ENCODE measurements at regions not wholly inside any gene's neighbourhood (a gene's known extent, or its start where the extent isn't known, plus 50 kb on each side); places are given as distances from the start of the nearest gene placed in this dataset.

GRCh38 chr14:89628521-89628920 is 211.5 kb upstream of the FOXN3 start:
- no peak overlapping the region for H3K18ac ChIP-seq (ENCODE audit: low read length)
- WGBS (ENCODE audit: extremely low coverage, insufficient coverage, low lambda C conversion rate): no CpG with 5 or more reads among the region's 4 CpGs
- no peak for DNase-seq
- H2BK15ac ChIP-seq (replicated peaks; ENCODE audit: low read depth): no peak overlapping the region
- H3K27ac ChIP-seq (ENCODE audit: low read depth, low read length): no peak overlapping the region
- no peak overlapping the region for H3K4me3 ChIP-seq (ENCODE audit: low read length)
- no peak overlapping the region for H4K5ac ChIP-seq (ENCODE audit: low read length)
- no peaks in the 10 kb centered on the region for H3K27me3 ChIP-seq (ENCODE audit: insufficient read depth, low read length, poor library complexity)
- no peak overlapping the region for H3K4me2 ChIP-seq (ENCODE audit: low read length)
- no peak overlapping the region for H3K23ac ChIP-seq (ENCODE audit: low read length)
- H3K79me2 ChIP-seq (ENCODE audit: control insufficient read depth, insufficient read depth, low read length): no peaks in the 10 kb centered on the region
- no peak overlapping the region for H3K56ac ChIP-seq (ENCODE audit: low read length)
- no peaks in the 10 kb centered on the region for H3K36me3 ChIP-seq (ENCODE audit: control insufficient read depth, insufficient read depth, low read length)
- H4K8ac ChIP-seq (ENCODE audit: low read depth, low read length): no peak overlapping the region
- H3K79me1 ChIP-seq (ENCODE audit: low read length): no peaks in the 10 kb centered on the region
- no peak overlapping the region for H2BK120ac ChIP-seq (ENCODE audit: low read depth, low read length)
- H3K4ac ChIP-seq (ENCODE audit: low read depth, low read length): no peak overlapping the region
- H2AK5ac ChIP-seq (ENCODE audit: low read length): no peak overlapping the region
- H3K9ac ChIP-seq (ENCODE audit: low read length): no peak overlapping the region
- no peaks in the 10 kb centered on the region for H3K4me1 ChIP-seq (ENCODE audit: control insufficient read depth, low read depth, low read length)
- no peak overlapping the region for H2BK5ac ChIP-seq (ENCODE audit: low read length)

- Histone ChIP-seq H2BK120ac (ENCODE audit: low read depth, low read length) (no peak overlapping the region), H3K4me1 (ENCODE audit: control insufficient read depth, low read depth, low read length) (no peaks in the 10 kb centered on the region), H3K27ac (ENCODE audit: low read depth, low read length) (no peak overlapping the region), H4K8ac (ENCODE audit: low read depth, low read length) (no peak overlapping the region), H2AK5ac (ENCODE audit: low read length) (no peak overlapping the region), H3K79me2 (ENCODE audit: control insufficient read depth, insufficient read depth, low read length) (no peaks in the 10 kb centered on the region), H3K4me3 (ENCODE audit: low read length) (no peak overlapping the region), H3K27me3 (ENCODE audit: insufficient read depth, low read length, poor library complexity) (no peaks in the 10 kb centered on the region), H3K23ac (ENCODE audit: low read length) (no peak overlapping the region), H2BK5ac (ENCODE audit: low read length) (no peak overlapping the region), H3K4me2 (ENCODE audit: low read length) (no peak overlapping the region), H3K56ac (ENCODE audit: low read length) (no peak overlapping the region), H3K9ac (ENCODE audit: low read length) (no peak overlapping the region), H4K5ac (ENCODE audit: low read length) (no peak overlapping the region), H3K36me3 (ENCODE audit: control insufficient read depth, insufficient read depth, low read length) (no peaks in the 10 kb centered on the region), H3K18ac (ENCODE audit: low read length) (no peak overlapping the region), H2BK15ac (replicated peaks; ENCODE audit: low read depth) (no peak overlapping the region), H3K79me1 (ENCODE audit: low read length) (no peaks in the 10 kb centered on the region), H3K4ac (ENCODE audit: low read depth, low read length) (no peak overlapping the region)
- peak; percentile 74 for DNase-seq
- whole genome bisulfite sequencing (ENCODE audit: extremely low coverage, insufficient coverage, low lambda C conversion rate): no CpG with 5 or more reads among the region's 6 CpGs
These were observed 209.3 kb upstream of the FOXN3 start for GRCh38 chr14:89626233-89626806.

- Histone ChIP-seq H3K56ac (ENCODE audit: low read length) (peak overlapping the region; percentile 26), H4K8ac (ENCODE audit: low read depth, low read length) (no peak overlapping the region), H3K27ac (ENCODE audit: low read depth, low read length) (no peak overlapping the region), H2BK15ac (replicated peaks; ENCODE audit: low read depth) (no peak overlapping the region), H3K79me1 (ENCODE audit: low read length) (no peaks in the 10 kb centered on the region), H2BK120ac (ENCODE audit: low read depth, low read length) (no peak overlapping the region), H3K4me2 (ENCODE audit: low read length) (no peak overlapping the region), H2BK5ac (ENCODE audit: low read length) (peak overlapping the region; percentile 20), H3K79me2 (ENCODE audit: control insufficient read depth, insufficient read depth, low read length) (no peaks in the 10 kb centered on the region), H3K4ac (ENCODE audit: low read depth, low read length) (no peak overlapping the region), H3K27me3 (ENCODE audit: insufficient read depth, low read length, poor library complexity) (no peaks in the 10 kb centered on the region), H3K18ac (ENCODE audit: low read length) (no peak overlapping the region), H4K5ac (ENCODE audit: low read length) (no peak overlapping the region), H3K4me3 (ENCODE audit: low read length) (no peak overlapping the region), H3K4me1 (ENCODE audit: control insufficient read depth, low read depth, low read length) (no peaks in the 10 kb centered on the region), H3K23ac (ENCODE audit: low read length) (no peak overlapping the region), H2AK5ac (ENCODE audit: low read length) (peak overlapping the region; percentile 57), H3K9ac (ENCODE audit: low read length) (no peak overlapping the region), H3K36me3 (ENCODE audit: control insufficient read depth, insufficient read depth, low read length) (no peaks in the 10 kb centered on the region)
- no peak for DNase-seq
- no CpG with 5 or more reads among the region's 9 CpGs for WGBS (ENCODE audit: extremely low coverage, insufficient coverage, low lambda C conversion rate)
These were observed 208.7 kb upstream of the FOXN3 start for GRCh38 chr14:89625731-89626232.

GRCh38 chr14:89625244-89625713 is 208.2 kb upstream of the FOXN3 start:
- Histone ChIP-seq H2AK5ac (ENCODE audit: low read length) (peak overlapping the region; percentile 57), H3K79me1 (ENCODE audit: low read length) (no peaks in the 10 kb centered on the region), H3K23ac (ENCODE audit: low read length) (no peak overlapping the region), H3K4ac (ENCODE audit: low read depth, low read length) (peak overlapping the region; percentile 28), H3K4me2 (ENCODE audit: low read length) (no peak overlapping the region), H2BK15ac (replicated peaks; ENCODE audit: low read depth) (no peak overlapping the region), H3K56ac (ENCODE audit: low read length) (peak overlapping the region; percentile 26), H3K27me3 (ENCODE audit: insufficient read depth, low read length, poor library complexity) (no peaks in the 10 kb centered on the region), H4K8ac (ENCODE audit: low read depth, low read length) (no peak overlapping the region), H2BK120ac (ENCODE audit: low read depth, low read length) (no peak overlapping the region), H3K36me3 (ENCODE audit: control insufficient read depth, insufficient read depth, low read length) (no peaks in the 10 kb centered on the region), H3K27ac (ENCODE audit: low read depth, low read length) (no peak overlapping the region), H3K9ac (ENCODE audit: low read length) (no peak overlapping the region), H3K4me3 (ENCODE audit: low read length) (no peak overlapping the region), H3K18ac (ENCODE audit: low read length) (no peak overlapping the region), H4K5ac (ENCODE audit: low read length) (no peak overlapping the region), H3K4me1 (ENCODE audit: control insufficient read depth, low read depth, low read length) (no peaks in the 10 kb centered on the region), H2BK5ac (ENCODE audit: low read length) (peak overlapping the region; percentile 20), H3K79me2 (ENCODE audit: control insufficient read depth, insufficient read depth, low read length) (no peaks in the 10 kb centered on the region)
- DNase-seq: no peak
- WGBS (ENCODE audit: extremely low coverage, insufficient coverage, low lambda C conversion rate): no CpG with 5 or more reads among the region's 20 CpGs

GRCh38 chr14:89624500-89625156 is 207.6 kb upstream of the FOXN3 start:
- Histone ChIP-seq H2BK15ac (replicated peaks; ENCODE audit: low read depth) (no peak overlapping the region), H3K27me3 (ENCODE audit: insufficient read depth, low read length, poor library complexity) (no peaks in the 10 kb centered on the region), H3K4me3 (ENCODE audit: low read length) (no peak overlapping the region), H3K36me3 (ENCODE audit: control insufficient read depth, insufficient read depth, low read length) (no peaks in the 10 kb centered on the region), H3K4me1 (ENCODE audit: control insufficient read depth, low read depth, low read length) (no peaks in the 10 kb centered on the region), H3K23ac (ENCODE audit: low read length) (no peak overlapping the region), H4K5ac (ENCODE audit: low read length) (no peak overlapping the region), H2AK5ac (ENCODE audit: low read length) (no peak overlapping the region), H3K27ac (ENCODE audit: low read depth, low read length) (no peak overlapping the region), H2BK5ac (ENCODE audit: low read length) (no peak overlapping the region), H4K8ac (ENCODE audit: low read depth, low read length) (no peak overlapping the region), H2BK120ac (ENCODE audit: low read depth, low read length) (no peak overlapping the region), H3K56ac (ENCODE audit: low read length) (no peak overlapping the region), H3K4me2 (ENCODE audit: low read length) (no peak overlapping the region), H3K18ac (ENCODE audit: low read length) (no peak overlapping the region), H3K9ac (ENCODE audit: low read length) (no peak overlapping the region), H3K4ac (ENCODE audit: low read depth, low read length) (peak overlapping the region; percentile 28), H3K79me2 (ENCODE audit: control insufficient read depth, insufficient read depth, low read length) (no peaks in the 10 kb centered on the region), H3K79me1 (ENCODE audit: low read length) (no peaks in the 10 kb centered on the region)
- no peak for DNase-seq
- no CpG with 5 or more reads among the region's 15 CpGs for WGBS (ENCODE audit: extremely low coverage, insufficient coverage, low lambda C conversion rate)

All from mesendoderm (in vitro differentiated cells).